Adrenal gland (tissue), 5 donors: ENCODE measurements at regions not wholly inside any gene's neighbourhood (a gene's known extent, or its start where the extent isn't known, plus 50 kb on each side); places are given as distances from the start of the nearest gene placed in this dataset.

Experiments
- POLR2A ChIP-seq, 2 donors: fragments of 450-650 bp; IDR thresholded peaks; one replicate each; pipeline ENCODE4 v1.6.1; 2017; ENCODE audit warnings: antibody characterized with exemption in 2 of 2, mild to moderate bottlenecking in 2 of 2, moderate library complexity in 1 of 2
- TF ChIP-seq, protein P1 (sequence below), 6 experiments: fragments of 450-650 bp in 4 of 6; fragments of 200-600 bp in 2 of 6; sonication (generic) in 1 of 6; IDR thresholded peaks; 1 replicate in 5 of 6; 2 replicates in 1 of 6; pipeline versions ENCODE4 v1.5.1 to v1.8.0; 2016 to 2021; ENCODE audit warnings: antibody characterized with exemption in 6 of 6, mild to moderate bottlenecking in 2 of 6, moderate library complexity in 1 of 6
- donor health status: DM: no; HTN: no; CAD: no.

DNA sequence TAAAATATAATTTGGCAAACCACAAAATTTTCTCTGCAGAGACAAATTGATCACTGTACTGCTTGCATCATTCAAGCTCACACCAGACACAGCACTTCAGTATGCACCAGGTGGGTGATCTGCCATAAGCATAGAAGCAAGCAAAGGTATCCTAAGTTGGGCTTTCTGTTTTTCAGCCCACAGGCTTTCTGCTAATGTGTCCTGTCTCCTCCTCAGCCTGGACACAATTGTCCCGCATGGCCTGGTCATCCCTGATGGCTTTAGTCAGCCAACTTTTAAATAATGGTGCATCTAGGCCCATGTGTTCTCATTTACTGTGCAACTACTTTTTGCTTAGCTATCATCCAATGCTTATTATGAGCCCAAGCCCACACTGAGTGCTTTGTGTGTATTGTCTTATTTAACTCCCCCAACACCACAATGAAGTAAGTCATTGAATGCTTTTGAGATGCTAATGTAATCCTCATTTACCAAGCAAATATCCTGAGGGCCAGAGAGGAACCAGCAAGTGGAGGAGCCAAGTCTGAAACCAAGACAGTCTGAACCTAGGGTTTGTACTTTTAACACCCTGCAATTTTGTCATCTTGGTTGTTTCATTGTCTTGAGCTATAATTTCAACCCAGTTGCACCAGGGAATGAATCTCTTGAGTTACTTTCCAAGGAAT is 111.2 kb upstream of the SETBP1 start:
- TF ChIP-seq POLR2A (IDR thresholded peaks at IDR 0.05): no peak
- TF ChIP-seq, protein P1, sequence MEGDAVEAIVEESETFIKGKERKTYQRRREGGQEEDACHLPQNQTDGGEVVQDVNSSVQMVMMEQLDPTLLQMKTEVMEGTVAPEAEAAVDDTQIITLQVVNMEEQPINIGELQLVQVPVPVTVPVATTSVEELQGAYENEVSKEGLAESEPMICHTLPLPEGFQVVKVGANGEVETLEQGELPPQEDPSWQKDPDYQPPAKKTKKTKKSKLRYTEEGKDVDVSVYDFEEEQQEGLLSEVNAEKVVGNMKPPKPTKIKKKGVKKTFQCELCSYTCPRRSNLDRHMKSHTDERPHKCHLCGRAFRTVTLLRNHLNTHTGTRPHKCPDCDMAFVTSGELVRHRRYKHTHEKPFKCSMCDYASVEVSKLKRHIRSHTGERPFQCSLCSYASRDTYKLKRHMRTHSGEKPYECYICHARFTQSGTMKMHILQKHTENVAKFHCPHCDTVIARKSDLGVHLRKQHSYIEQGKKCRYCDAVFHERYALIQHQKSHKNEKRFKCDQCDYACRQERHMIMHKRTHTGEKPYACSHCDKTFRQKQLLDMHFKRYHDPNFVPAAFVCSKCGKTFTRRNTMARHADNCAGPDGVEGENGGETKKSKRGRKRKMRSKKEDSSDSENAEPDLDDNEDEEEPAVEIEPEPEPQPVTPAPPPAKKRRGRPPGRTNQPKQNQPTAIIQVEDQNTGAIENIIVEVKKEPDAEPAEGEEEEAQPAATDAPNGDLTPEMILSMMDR (IDR thresholded peaks at IDR 0.05): no peak
